MCF 10A (cell line): ENCODE measurements at regions not wholly inside any gene's neighbourhood (a gene's known extent, or its start where the extent isn't known, plus 50 kb on each side); places are given as distances from the start of the nearest gene placed in this dataset.

ENCODE experiments used
- BruUV-seq: library from RNA; stranded (reverse); fragments of 400-500 nt; replicated peaks from 2 replicates; lab custom pipeline; 2021; lab: Mats Ljungman, UMichigan
- CTCF ChIA-PET: fragments of 300-600 bp; sonication (Branson Sonifier 250); formaldehyde crosslinking; extraction: SDS; loops from one replicate; lab custom pipeline; 2021; ENCODE audit warnings: antibody characterized with exemption, inconsistent platforms; lab: Yijun Ruan, JAX
- POLR2A ChIA-PET: fragments of 300-600, 350-650 bp; sonication (Branson Sonifier 250); formaldehyde crosslinking; extraction: SDS; loops from one replicate; lab custom pipeline; 2020; ENCODE audit warnings: antibody characterized with exemption, inconsistent platforms; lab: Yijun Ruan, JAX
- DNase-seq: peaks from one replicate; pipeline ENCODE4 v3.0.0-alpha.2; 2018; ENCODE audit not compliant: unreplicated experiment
- H3K27ac Mint-ChIP-seq: one replicate; pipeline ENCODE4 v1.8.0; 2022; ENCODE audit warnings: mild to moderate bottlenecking, low read depth, mixed read lengths; ENCODE audit not compliant: unreplicated experiment
- H3K27me3 Mint-ChIP-seq: one replicate; pipeline ENCODE4 v1.8.0; 2022; ENCODE audit warnings: mixed read lengths; ENCODE audit not compliant: insufficient read depth, unreplicated experiment
- H3K36me3 Mint-ChIP-seq: one replicate; pipeline ENCODE4 v1.8.0; 2022; ENCODE audit warnings: mild to moderate bottlenecking, moderate library complexity, mixed read lengths; ENCODE audit not compliant: insufficient read depth, unreplicated experiment
- H3K4me1 Mint-ChIP-seq: one replicate; pipeline ENCODE4 v1.8.0; 2022; ENCODE audit warnings: mixed read lengths; ENCODE audit not compliant: insufficient read depth, unreplicated experiment
- H3K4me3 Mint-ChIP-seq: one replicate; pipeline ENCODE4 v1.8.0; 2022; ENCODE audit warnings: mild to moderate bottlenecking, moderate library complexity, mixed read lengths; ENCODE audit not compliant: unreplicated experiment
- H3K9me3 Mint-ChIP-seq: one replicate; pipeline ENCODE4 v1.8.0; 2022; ENCODE audit warnings: mixed read lengths; ENCODE audit not compliant: unreplicated experiment
- CTCF ChIP-seq: fragments of 200-600 bp; IDR thresholded peaks from one replicate; pipeline ENCODE4 v1.8.0; 2022; ENCODE audit warnings: antibody characterized with exemption, mild to moderate bottlenecking; ENCODE audit not compliant: unreplicated experiment
- intact Hi-C: fragments of 100-400 bp; cut with micrococcal nuclease; formaldehyde crosslinking; loops from 2 replicates; pipeline ENCODE4 v1.14.1; 2022

DNA sequence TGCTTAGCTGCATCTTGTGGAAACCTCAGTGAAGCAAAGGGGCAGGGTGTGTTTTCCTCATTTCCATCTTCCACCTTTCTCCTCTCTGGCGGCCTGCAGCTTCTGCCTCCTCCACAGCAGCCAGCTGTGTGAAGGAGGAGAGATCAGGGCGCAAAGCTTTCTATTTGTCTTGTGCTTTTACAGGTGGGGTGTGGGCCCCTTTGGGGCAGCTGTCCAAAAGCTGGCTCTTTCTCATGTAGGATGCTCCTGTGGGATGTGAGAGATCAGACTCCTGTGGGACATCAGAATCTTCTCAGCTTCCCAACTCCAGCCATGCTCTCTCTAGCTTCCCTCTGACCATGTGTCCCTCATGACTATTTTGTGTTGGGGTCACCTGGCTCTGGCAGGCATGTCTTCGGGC, 227.1 kb downstream of the MID1 start:
- H3K36me3 Mint-ChIP-seq = peaks cover 6% of the 10 kb centered on the region
- H3K4me3 Mint-ChIP-seq = no peak overlapping the region
- intact Hi-C loops = no loop called here
- TF ChIP-seq CTCF = no peak
- H3K9me3 Mint-ChIP-seq = no peaks in the 10 kb centered on the region
- ChIA-PET POLR2A (no interaction called here), CTCF (interaction anchor here (0.6 to 1.7 kb wide), 4 partner anchors 20 to 376 kb away, joined by 3 to 4 read pairs (median 4); no protein-coding TSS in a partner anchor)
- no peak overlapping the region for H3K27ac Mint-ChIP-seq
- no peak for DNase-seq
- no TSS peak for BruUV-seq
- H3K4me1 Mint-ChIP-seq = no peaks in the 10 kb centered on the region
- peaks cover 28% of the 10 kb centered on the region for H3K27me3 Mint-ChIP-seq

DNA sequence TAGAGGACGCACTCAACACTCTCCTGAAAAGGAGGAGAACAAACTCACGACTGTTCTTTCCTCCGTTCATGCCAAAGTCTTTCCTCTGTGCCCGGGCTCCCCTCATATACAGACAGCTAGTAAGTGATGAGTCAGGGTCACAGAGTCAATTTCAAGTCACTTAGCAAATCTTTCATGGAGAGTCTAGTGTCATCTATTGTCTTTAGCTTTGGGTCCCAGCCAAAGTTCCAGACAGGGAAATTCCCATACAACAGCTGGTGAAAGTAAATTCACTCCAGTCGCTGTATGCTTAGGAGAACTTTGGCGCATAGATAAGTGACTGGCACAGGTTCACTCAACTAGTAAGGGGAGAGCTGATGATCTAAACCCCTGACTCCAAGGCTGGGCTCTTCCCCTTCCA, 226.5 kb downstream of the MID1 start:
- ChIA-PET CTCF (no interaction called here), POLR2A (no interaction called here)
- no peak overlapping the region for H3K4me3 Mint-ChIP-seq
- no peaks in the 10 kb centered on the region for H3K9me3 Mint-ChIP-seq
- intact Hi-C loops = no loop called here
- DNase-seq = peak; percentile 46
- no peaks in the 10 kb centered on the region for H3K4me1 Mint-ChIP-seq
- no peak for TF ChIP-seq CTCF
- no peak overlapping the region for H3K27ac Mint-ChIP-seq
- H3K27me3 Mint-ChIP-seq = peaks cover 28% of the 10 kb centered on the region
- no TSS peak for BruUV-seq
- peaks cover 6% of the 10 kb centered on the region for H3K36me3 Mint-ChIP-seq

DNA sequence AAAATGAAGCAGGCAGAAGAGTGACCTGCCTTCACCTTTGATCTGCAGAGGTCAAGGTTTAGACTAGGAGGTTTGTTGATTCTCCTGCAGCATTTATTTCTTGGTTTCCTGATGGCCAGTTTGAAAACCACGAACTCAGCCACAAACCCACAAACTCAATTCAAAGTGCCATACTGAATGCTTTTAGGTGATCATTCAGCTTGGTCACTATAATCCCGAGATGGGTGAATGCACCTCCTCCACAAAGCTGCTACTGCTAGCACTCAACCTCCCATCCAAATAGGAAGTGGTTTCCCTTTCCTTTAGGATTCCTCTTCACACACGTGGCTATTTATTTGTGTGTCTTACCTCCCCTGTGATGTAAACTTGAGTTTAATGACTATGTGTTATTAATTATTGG, 225.2 kb downstream of the MID1 start:
- no peak for DNase-seq
- Mint-ChIP-seq H3K4me3 (no peak overlapping the region), H3K4me1 (no peaks in the 10 kb centered on the region), H3K9me3 (no peaks in the 10 kb centered on the region), H3K27me3 (peaks cover 28% of the 10 kb centered on the region), H3K27ac (no peak overlapping the region), H3K36me3 (peaks cover 6% of the 10 kb centered on the region)
- intact Hi-C loops = no loop called here
- no TSS peak for BruUV-seq
- ChIA-PET POLR2A (interaction anchor here (0.6 kb wide), 1 partner anchor 256 kb away, joined by 3 read pairs; no protein-coding TSS in a partner anchor), CTCF (no interaction called here)
- TF ChIP-seq CTCF = no peak
